WTC11 (cell line): ENCODE measurements at regions not wholly inside any gene's neighbourhood (a gene's known extent, or its start where the extent isn't known, plus 50 kb on each side); places are given as distances from the start of the nearest gene placed in this dataset.
"Not testable (repeated sequence)": the region's sequence is repeated elsewhere in the genome, so short reads cannot be mapped to it uniquely, and the experiment has no call there.

Source experiments
- ATAC-seq: fragments of 200-7000 bp; cut with Tn5 transposase; 2 replicates; pipeline ENCODE4 v1.10.0; 2021; ENCODE audit warnings: mild to moderate bottlenecking, moderate library complexity
- CTCF ChIA-PET: fragments of 300-600 bp; sonication (Branson Sonifier 250); formaldehyde crosslinking; loops from one replicate; lab custom pipeline; 2021; ENCODE audit warnings: antibody characterized with exemption; lab: Charles Lee
- POLR2A ChIA-PET: fragments of 350-600 bp; sonication (Branson Sonifier 250); formaldehyde crosslinking; loops from one replicate; lab custom pipeline; 2021; ENCODE audit warnings: antibody characterized with exemption; lab: Charles Lee
- DNase-seq: peaks from one replicate; pipeline ENCODE4 v3.0.0; 2021; ENCODE audit warnings: low spot score
- H3K27ac Mint-ChIP-seq: 2 replicates; pipeline ENCODE4 v1.8.0; 2021; ENCODE audit warnings: mixed read lengths
- H3K27me3 Mint-ChIP-seq: 2 replicates; pipeline ENCODE4 v1.8.0; 2021; ENCODE audit warnings: low read depth, mild to moderate bottlenecking, moderate library complexity, mixed read lengths
- H3K36me3 Mint-ChIP-seq: 2 replicates; pipeline ENCODE4 v1.8.0; 2021; ENCODE audit warnings: mixed read lengths
- H3K4me1 Mint-ChIP-seq: 2 replicates; pipeline ENCODE4 v1.8.0; 2022; ENCODE audit warnings: mixed read lengths
- H3K4me3 Mint-ChIP-seq: 2 replicates; pipeline ENCODE4 v1.8.0; 2021; ENCODE audit warnings: mild to moderate bottlenecking, moderate library complexity, mixed read lengths
- H3K9me3 Mint-ChIP-seq: 2 replicates; pipeline ENCODE4 v1.8.0; 2021; ENCODE audit warnings: mixed read lengths
- FOXP4 ChIP-seq: sonication (generic); formaldehyde crosslinking; IDR thresholded peaks from 2 replicates; pipeline ENCODE4 v1.8.0; 2022; ENCODE audit warnings: mild to moderate bottlenecking, missing genetic modification reagents
- JUN ChIP-seq: sonication (generic); formaldehyde crosslinking; IDR thresholded peaks from 2 replicates; pipeline ENCODE4 v1.8.0; 2023; ENCODE audit warnings: mild to moderate bottlenecking, missing genetic modification reagents
- MXD4 ChIP-seq: fragments of 250-450 bp; sonication (Bioruptor Pico); IDR thresholded peaks from 2 replicates; pipeline ENCODE4 v1.8.0; 2021; ENCODE audit warnings: mild to moderate bottlenecking, moderate library complexity, borderline replicate concordance
- NFE2L1 ChIP-seq: sonication (generic); formaldehyde crosslinking; IDR thresholded peaks from 2 replicates; pipeline ENCODE4 v1.8.1; 2023; ENCODE audit warnings: missing genetic modification reagents
- PRDM15 ChIP-seq: sonication (generic); formaldehyde crosslinking; IDR thresholded peaks from 2 replicates; pipeline ENCODE4 v1.8.0; 2022; ENCODE audit warnings: missing genetic modification reagents
- SMAD3 ChIP-seq: sonication (generic); formaldehyde crosslinking; IDR thresholded peaks from 2 replicates; pipeline ENCODE4 v1.8.0; 2022; ENCODE audit warnings: missing genetic modification reagents, mild to moderate bottlenecking, borderline replicate concordance
- USF1 ChIP-seq: sonication (generic); formaldehyde crosslinking; IDR thresholded peaks from 2 replicates; pipeline ENCODE4 v1.8.0; 2022; ENCODE audit warnings: mild to moderate bottlenecking, missing genetic modification reagents
- ZBTB21 ChIP-seq: sonication (generic); formaldehyde crosslinking; IDR thresholded peaks from 2 replicates; pipeline ENCODE4 v1.8.1; 2023; ENCODE audit warnings: mild to moderate bottlenecking, missing genetic modification reagents, borderline replicate concordance
- ZMAT4 ChIP-seq: fragments of 250-450 bp; sonication (Bioruptor Pico); IDR thresholded peaks from 2 replicates; pipeline ENCODE4 v1.9.0; 2021; ENCODE audit warnings: mild to moderate bottlenecking
- ZNF232 ChIP-seq: sonication (generic); formaldehyde crosslinking; IDR thresholded peaks from 2 replicates; pipeline ENCODE4 v1.8.0; 2022; ENCODE audit warnings: mild to moderate bottlenecking, missing genetic modification reagents
- ZNF532 ChIP-seq: fragments of 250-450 bp; sonication (Bioruptor Pico); IDR thresholded peaks from 2 replicates; pipeline ENCODE4 v1.9.0; 2021; ENCODE audit warnings: mild to moderate bottlenecking, borderline replicate concordance
- ZNF671 ChIP-seq: fragments of 250-450 bp; sonication (Bioruptor Pico); IDR thresholded peaks from 2 replicates; pipeline ENCODE4 v1.8.0; 2021; ENCODE audit warnings: mild to moderate bottlenecking

- Mint-ChIP-seq H3K27ac (no peak overlapping the region), H3K4me1 (peaks cover 16% of the 10 kb centered on the region), H3K9me3 (peaks cover 11% of the 10 kb centered on the region), H3K4me3 (no peak overlapping the region), H3K27me3 (0 out of 2 replicates have a peak, but pooled peaks cover 2% of the 10 kb centered on the region), H3K36me3 (no peaks in the 10 kb centered on the region)
- DNase-seq = peak; percentile 27
- ChIA-PET POLR2A (no interaction called here), CTCF (no interaction called here)
- ATAC-seq = peak; percentile 79
- 0 out of 2 replicates have a peak, but pooled peaks have one; percentile 19 for TF ChIP-seq PRDM15
- no peak for TF ChIP-seq ZNF532 (CRISPR knock-in tag)
- no peak for TF ChIP-seq ZNF232 (CRISPR knock-in tag)
- peak; percentile 97 for TF ChIP-seq NFE2L1
Measured at GRCh38 chr6:4358414-4359107, 223.2 kb upstream of the ECI2 start.

- DNase-seq, CTCF ChIA-PET, H3K36me3 Mint-ChIP-seq, H3K4me3 Mint-ChIP-seq, H3K27me3 Mint-ChIP-seq, POLR2A ChIA-PET, H3K27ac Mint-ChIP-seq, ATAC-seq: not testable (repeated sequence)
- peaks cover 12% of the 10 kb centered on the region for H3K4me1 Mint-ChIP-seq
- peaks cover 13% of the 10 kb centered on the region for H3K9me3 Mint-ChIP-seq
Measured at GRCh38 chr6:4357660-4358152, 222.3 kb upstream of the ECI2 start.

GRCh38 chr6:4356899-4357659, 221.7 kb upstream of the ECI2 start:
- TF ChIP-seq MXD4 (CRISPR knock-in tag) = no peak
- no peak for TF ChIP-seq SMAD3
- TF ChIP-seq JUN (CRISPR knock-in tag) = no peak
- TF ChIP-seq FOXP4 (CRISPR knock-in tag) = no peak
- TF ChIP-seq USF1 (CRISPR knock-in tag) = no peak
- TF ChIP-seq ZBTB21 (CRISPR knock-in tag) = no peak
- no peak for TF ChIP-seq ZNF671 (CRISPR knock-in tag)
- TF ChIP-seq ZNF232 (CRISPR knock-in tag) = no peak
- TF ChIP-seq ZMAT4 = no peak
- ChIA-PET POLR2A (no interaction called here), CTCF (no interaction called here)
- ATAC-seq = no peak
- Mint-ChIP-seq H3K9me3 (peaks cover 14% of the 10 kb centered on the region), H3K27ac (no peak overlapping the region), H3K4me3 (no peak overlapping the region), H3K36me3 (no peaks in the 10 kb centered on the region), H3K4me1 (peaks cover 12% of the 10 kb centered on the region), H3K27me3 (0 out of 2 replicates have a peak, but pooled peaks cover 2% of the 10 kb centered on the region)
- no peak for DNase-seq
